HEK293T (cell line): ENCODE measurements at regions not wholly inside any gene's neighbourhood (a gene's known extent, or its start where the extent isn't known, plus 50 kb on each side); places are given as distances from the start of the nearest gene placed in this dataset.

Source experiments
- CTCF ChIA-PET: fragments of 350-600 bp; formaldehyde crosslinking; extraction: SDS; loops from one replicate; lab custom pipeline; 2021; ENCODE audit warnings: antibody characterized with exemption, inconsistent platforms; lab: Yijun Ruan, JAX
- POLR2A ChIA-PET: fragments of 350-600 bp; formaldehyde crosslinking; extraction: SDS; loops from one replicate; lab custom pipeline; 2020; ENCODE audit warnings: antibody characterized with exemption, inconsistent platforms; lab: Yijun Ruan, JAX
- DNase-seq: peaks from one replicate; pipeline ENCODE4 v3.0.0; 2012; ENCODE audit warnings: mixed read lengths; ENCODE audit errors: extremely low spot score
- ARNT ChIP-seq: fragments of 450-650 bp; IDR thresholded peaks from 2 replicates; pipeline ENCODE4 v1.6.1; 2017; ENCODE audit warnings: mild to moderate bottlenecking
- BHLHE40 ChIP-seq: fragments of 450-650 bp; IDR thresholded peaks from 2 replicates; pipeline ENCODE4 v1.6.1; 2016; ENCODE audit warnings: mild to moderate bottlenecking, moderate library complexity, borderline replicate concordance
- ELF4 ChIP-seq: fragments of 450-650 bp; IDR thresholded peaks from 2 replicates; pipeline ENCODE4 v1.6.1; 2017; ENCODE audit warnings: antibody characterized with exemption
- FOXA1 ChIP-seq: fragments of 450-650 bp; IDR thresholded peaks from 2 replicates; pipeline ENCODE4 v1.6.1; 2016; ENCODE audit warnings: mild to moderate bottlenecking
- FOXK2 ChIP-seq: fragments of 450-650 bp; IDR thresholded peaks from 2 replicates; pipeline ENCODE4 v1.6.1; 2016; ENCODE audit warnings: mild to moderate bottlenecking
- FOXM1 ChIP-seq: fragments of 450-650 bp; IDR thresholded peaks from 2 replicates; pipeline ENCODE4 v1.6.1; 2017; ENCODE audit warnings: mild to moderate bottlenecking, borderline replicate concordance
- HDGF ChIP-seq: fragments of 450-650 bp; IDR thresholded peaks from 2 replicates; pipeline ENCODE4 v1.6.1; 2017; ENCODE audit warnings: antibody characterized with exemption, borderline replicate concordance
- L3MBTL2 ChIP-seq: fragments of 450-650 bp; conservative IDR thresholded peaks from 2 replicates; pipeline ENCODE4 v1.6.1; 2016; ENCODE audit warnings: mild to moderate bottlenecking
- LEF1 ChIP-seq: fragments of 450-650 bp; IDR thresholded peaks from 2 replicates; pipeline ENCODE4 v1.6.1; 2017; ENCODE audit warnings: mild to moderate bottlenecking, borderline replicate concordance
- NFRKB ChIP-seq: fragments of 450-650 bp; IDR thresholded peaks from 2 replicates; pipeline ENCODE4 v1.6.1; 2016; ENCODE audit warnings: mild to moderate bottlenecking, moderate library complexity
- PKNOX1 ChIP-seq: fragments of 450-650 bp; IDR thresholded peaks from 2 replicates; pipeline ENCODE4 v1.6.1; 2016
- SP1 ChIP-seq: fragments of 450-650 bp; IDR thresholded peaks from 2 replicates; pipeline ENCODE4 v1.6.1; 2017
- SUZ12 ChIP-seq: fragments of 450-650 bp; IDR thresholded peaks from 2 replicates; pipeline ENCODE4 v1.6.1; 2016; ENCODE audit warnings: mild to moderate bottlenecking
- TARDBP ChIP-seq: fragments of 450-650 bp; IDR thresholded peaks from 2 replicates; pipeline ENCODE4 v1.6.1; 2016
- ZNF384 ChIP-seq: fragments of 450-650 bp; IDR thresholded peaks from 2 replicates; pipeline ENCODE4 v1.6.1; 2016

- CTCF ChIA-PET: interaction anchor here (0.6 kb wide), 1 partner anchor 22 kb away, joined by 4 read pairs; no protein-coding TSS in a partner anchor
- POLR2A ChIA-PET: no interaction called here
- no peak for DNase-seq
- TF ChIP-seq TARDBP (no peak), FOXK2 (no peak), ARNT (no peak), SUZ12 (no peak), NFRKB (no peak), LEF1 (no peak), L3MBTL2 (no peak), BHLHE40 (no peak), HDGF (no peak), ZNF384 (no peak), FOXA1 (no peak), ELF4 (no peak), FOXM1 (no peak)
Observed at GRCh38 chr5:142378737-142379634, 54.2 kb upstream of the SPRY4 start.

GRCh38 chr5:142375944-142376411 is 51.2 kb upstream of the SPRY4 start:
- POLR2A ChIA-PET: no interaction called here
- CTCF ChIA-PET: no interaction called here
- TF ChIP-seq ELF4 (no peak), HDGF (no peak), SP1 (no peak), PKNOX1 (no peak), LEF1 (no peak), FOXA1 (no peak), SUZ12 (no peak), L3MBTL2 (no peak), TARDBP (no peak), NFRKB (no peak), FOXM1 (no peak)
- no peak for DNase-seq
